GM12878 (cell line): ENCODE measurements at regions not wholly inside any gene's neighbourhood (a gene's known extent, or its start where the extent isn't known, plus 50 kb on each side); places are given as distances from the start of the nearest gene placed in this dataset.

Experiments used
- CHD2 ChIP-seq: IDR thresholded peaks from 2 replicates; pipeline ENCODE4 v1.6.1; 2011; ENCODE audit warnings: low read depth, low read length, improper control_type of control experiment, borderline replicate concordance
- CREB1 ChIP-seq: IDR thresholded peaks from 2 replicates; pipeline ENCODE4 v1.6.1; 2012; ENCODE audit warnings: low read depth, mild to moderate bottlenecking, inconsistent platforms
- CTCF ChIP-seq, 3 experiments: IDR thresholded peaks in 2 of 3; conservative IDR thresholded peaks in 1 of 3; 2 replicates each; pipeline ENCODE4 v1.5.1; 2011; ENCODE audit warnings: low read depth in 3 of 3, low read length in 3 of 3, mild to moderate bottlenecking in 3 of 3, control low read depth in 2 of 3, moderate library complexity in 2 of 3, inconsistent platforms in 1 of 3, mixed read lengths in 1 of 3; ENCODE audit not compliant: control insufficient read depth in 2 of 3, insufficient read depth in 1 of 3; ENCODE audit errors: extremely low read depth in 1 of 3
- EP300 ChIP-seq, 2 experiments: fragments of 150-350 bp in 1 of 2; IDR thresholded peaks; 2 replicates each; pipeline ENCODE4 v1.6.1; 2011 to 2012; ENCODE audit warnings: low read depth in 2 of 2, low read length in 2 of 2, borderline replicate concordance in 1 of 2, improper control_type of control experiment in 1 of 2, inconsistent platforms in 1 of 2; ENCODE audit not compliant: control insufficient read depth in 1 of 2
- ESRRA ChIP-seq: IDR thresholded peaks from 2 replicates; pipeline ENCODE4 v1.6.1; 2012; ENCODE audit warnings: mild to moderate bottlenecking, low read length, improper control_type of control experiment
- EZH2 ChIP-seq: IDR thresholded peaks from 2 replicates; pipeline ENCODE4 v1.6.1; 2012; ENCODE audit warnings: low read depth, mild to moderate bottlenecking, control low read depth, inconsistent platforms, low read length, borderline replicate concordance; ENCODE audit not compliant: control insufficient read depth
- MTA3 ChIP-seq: IDR thresholded peaks from 2 replicates; pipeline ENCODE4 v1.6.1; 2012; ENCODE audit warnings: low read length, inconsistent platforms, borderline replicate concordance
- POLR2AphosphoS5 ChIP-seq: IDR thresholded peaks from 2 replicates; pipeline ENCODE4 v1.6.1; 2011; ENCODE audit warnings: mild to moderate bottlenecking, low read length, inconsistent platforms
- RAD21 ChIP-seq: IDR thresholded peaks from 2 replicates; pipeline ENCODE4 v1.6.1; 2011; ENCODE audit warnings: mild to moderate bottlenecking, low read depth, low read length, moderate library complexity; ENCODE audit not compliant: insufficient read depth
- RELB ChIP-seq: fragments of 450-650 bp; IDR thresholded peaks from 2 replicates; pipeline ENCODE4 v1.6.1; 2017; ENCODE audit warnings: low read depth, mild to moderate bottlenecking, moderate library complexity
- TAF1 ChIP-seq: IDR thresholded peaks from 2 replicates; pipeline ENCODE4 v1.6.1; 2011; ENCODE audit warnings: mild to moderate bottlenecking, low read depth, low read length, borderline replicate concordance
- TCF12 ChIP-seq: IDR thresholded peaks from 2 replicates; pipeline ENCODE4 v1.6.1; 2011; ENCODE audit warnings: low read depth, mild to moderate bottlenecking, low read length
- ZNF217 ChIP-seq: fragments of 450-650 bp; IDR thresholded peaks from 2 replicates; pipeline ENCODE4 v1.6.1; 2017; ENCODE audit warnings: antibody characterized with exemption, mild to moderate bottlenecking
- ZNF274 ChIP-seq: IDR thresholded peaks from one replicate; pipeline ENCODE4 v1.8.0; 2011; ENCODE audit not compliant: insufficient read length, insufficient read depth

GRCh38 chr18:2407961-2408360 is 163.3 kb downstream of the METTL4 start:
- TF ChIP-seq EZH2 = no peak
- TF ChIP-seq CTCF (IDR thresholded peaks at IDR 0.05 in 2 of 3, conservative IDR thresholded peaks at IDR 0.05 in 1 of 3; ENCODE audit: control insufficient read depth in 2 of 3, extremely low read depth in 1 of 3, insufficient read depth in 1 of 3, low read depth in 3 of 3, low read length in 3 of 3) = no peak
- TF ChIP-seq TAF1 = no peak
- no peak for TF ChIP-seq TCF12
- no peak for TF ChIP-seq RAD21
- TF ChIP-seq EP300 (IDR thresholded peaks at IDR 0.05; ENCODE audit: borderline replicate concordance in 1 of 2, control insufficient read depth in 1 of 2, low read depth in 2 of 2, low read length in 2 of 2) = no peak
- no peak for TF ChIP-seq MTA3
- TF ChIP-seq RELB = no peak
- TF ChIP-seq CREB1 = no peak
- no peak for TF ChIP-seq POLR2AphosphoS5
- no peak for TF ChIP-seq ZNF217
- no peak for TF ChIP-seq ESRRA
- no peak for TF ChIP-seq CHD2
- no peak for TF ChIP-seq ZNF274
